ENCODE measurements at regions not wholly inside any gene's neighbourhood (a gene's known extent, or its start where the extent isn't known, plus 50 kb on each side); places are given as distances from the start of the nearest gene placed in this dataset.

- Histone ChIP-seq H3K9ac (ENCODE audit: low read length) (no peak overlapping the region), H3K27ac (ENCODE audit: low read length) (no peak overlapping the region), H3K9me3 (ENCODE audit: control insufficient read depth, low read depth, low read length) (no peaks in the 10 kb centered on the region), H3K27me3 (ENCODE audit: control insufficient read depth, insufficient read depth, low read length) (no peaks in the 10 kb centered on the region), H3K36me3 (ENCODE audit: control insufficient read depth, low read depth, low read length) (no peaks in the 10 kb centered on the region), H3K4me3 (ENCODE audit: low read length) (no peak overlapping the region), H3K4me1 (ENCODE audit: control insufficient read depth, low read depth, low read length) (peaks cover 4% of the 10 kb centered on the region)
These were observed 391.3 kb upstream of the FAM241A start for GRCh38 chr4:111754003-111754402.

GRCh38 chr4:111755571-111755970, 389.7 kb upstream of the FAM241A start:
- Histone ChIP-seq H3K9ac (ENCODE audit: low read length) (no peak overlapping the region), H3K27ac (ENCODE audit: low read length) (no peak overlapping the region), H3K27me3 (ENCODE audit: control insufficient read depth, insufficient read depth, low read length) (no peaks in the 10 kb centered on the region), H3K36me3 (ENCODE audit: control insufficient read depth, low read depth, low read length) (no peaks in the 10 kb centered on the region), H3K4me1 (ENCODE audit: control insufficient read depth, low read depth, low read length) (peaks cover 4% of the 10 kb centered on the region), H3K9me3 (ENCODE audit: control insufficient read depth, low read depth, low read length) (no peaks in the 10 kb centered on the region), H3K4me3 (ENCODE audit: low read length) (no peak overlapping the region)

- H3K36me3 ChIP-seq (ENCODE audit: control insufficient read depth, low read depth, low read length), result no peaks in the 10 kb centered on the region
- no peaks in the 10 kb centered on the region for H3K4me1 ChIP-seq (ENCODE audit: control insufficient read depth, low read depth, low read length)
- no peak overlapping the region for H3K9ac ChIP-seq (ENCODE audit: low read length)
- no peaks in the 10 kb centered on the region for H3K27me3 ChIP-seq (ENCODE audit: control insufficient read depth, insufficient read depth, low read length)
- no peak overlapping the region for H3K4me3 ChIP-seq (ENCODE audit: low read length)
- no peaks in the 10 kb centered on the region for H3K9me3 ChIP-seq (ENCODE audit: control insufficient read depth, low read depth, low read length)
- no peak overlapping the region for H3K27ac ChIP-seq (ENCODE audit: low read length)
These were observed 383.7 kb upstream of the FAM241A start for GRCh38 chr4:111761531-111761930.

GRCh38 chr4:111770514-111770913, 374.7 kb upstream of the FAM241A start:
- Histone ChIP-seq H3K9ac (ENCODE audit: low read length) (no peak overlapping the region), H3K27me3 (ENCODE audit: control insufficient read depth, insufficient read depth, low read length) (no peaks in the 10 kb centered on the region), H3K36me3 (ENCODE audit: control insufficient read depth, low read depth, low read length) (no peaks in the 10 kb centered on the region), H3K9me3 (ENCODE audit: control insufficient read depth, low read depth, low read length) (no peaks in the 10 kb centered on the region), H3K27ac (ENCODE audit: low read length) (no peak overlapping the region), H3K4me3 (ENCODE audit: low read length) (no peak overlapping the region), H3K4me1 (ENCODE audit: control insufficient read depth, low read depth, low read length) (no peaks in the 10 kb centered on the region)

- H3K27ac ChIP-seq (ENCODE audit: low read length), result no peak overlapping the region
- no peaks in the 10 kb centered on the region for H3K9me3 ChIP-seq (ENCODE audit: control insufficient read depth, low read depth, low read length)
- H3K9ac ChIP-seq (ENCODE audit: low read length), result no peak overlapping the region
- no peaks in the 10 kb centered on the region for H3K27me3 ChIP-seq (ENCODE audit: control insufficient read depth, insufficient read depth, low read length)
- H3K4me3 ChIP-seq (ENCODE audit: low read length), result no peak overlapping the region
- no peaks in the 10 kb centered on the region for H3K4me1 ChIP-seq (ENCODE audit: control insufficient read depth, low read depth, low read length)
- H3K36me3 ChIP-seq (ENCODE audit: control insufficient read depth, low read depth, low read length), result no peaks in the 10 kb centered on the region
These were observed 371.4 kb upstream of the FAM241A start for GRCh38 chr4:111773858-111774257.

- no peak overlapping the region for H3K4me3 ChIP-seq (ENCODE audit: low read length)
- no peak overlapping the region for H3K27ac ChIP-seq (ENCODE audit: low read length)
- H3K9ac ChIP-seq (ENCODE audit: low read length), result no peak overlapping the region
- H3K9me3 ChIP-seq (ENCODE audit: control insufficient read depth, low read depth, low read length), result no peaks in the 10 kb centered on the region
- no peaks in the 10 kb centered on the region for H3K36me3 ChIP-seq (ENCODE audit: control insufficient read depth, low read depth, low read length)
- no peaks in the 10 kb centered on the region for H3K4me1 ChIP-seq (ENCODE audit: control insufficient read depth, low read depth, low read length)
- no peaks in the 10 kb centered on the region for H3K27me3 ChIP-seq (ENCODE audit: control insufficient read depth, insufficient read depth, low read length)
These were observed 369.5 kb upstream of the FAM241A start for GRCh38 chr4:111775556-111776297.

- Histone ChIP-seq H3K27me3 (ENCODE audit: control insufficient read depth, insufficient read depth, low read length) (no peaks in the 10 kb centered on the region), H3K9ac (ENCODE audit: low read length) (no peak overlapping the region), H3K4me1 (ENCODE audit: control insufficient read depth, low read depth, low read length) (no peaks in the 10 kb centered on the region), H3K4me3 (ENCODE audit: low read length) (no peak overlapping the region), H3K27ac (ENCODE audit: low read length) (no peak overlapping the region), H3K36me3 (ENCODE audit: control insufficient read depth, low read depth, low read length) (no peaks in the 10 kb centered on the region), H3K9me3 (ENCODE audit: control insufficient read depth, low read depth, low read length) (no peaks in the 10 kb centered on the region)
These were observed 368.7 kb upstream of the FAM241A start for GRCh38 chr4:111776561-111776960.

GRCh38 chr4:111778543-111778942, 366.7 kb upstream of the FAM241A start:
- no peaks in the 10 kb centered on the region for H3K4me1 ChIP-seq (ENCODE audit: control insufficient read depth, low read depth, low read length)
- H3K27ac ChIP-seq (ENCODE audit: low read length), result no peak overlapping the region
- H3K4me3 ChIP-seq (ENCODE audit: low read length), result no peak overlapping the region
- no peaks in the 10 kb centered on the region for H3K9me3 ChIP-seq (ENCODE audit: control insufficient read depth, low read depth, low read length)
- no peak overlapping the region for H3K9ac ChIP-seq (ENCODE audit: low read length)
- no peaks in the 10 kb centered on the region for H3K36me3 ChIP-seq (ENCODE audit: control insufficient read depth, low read depth, low read length)
- H3K27me3 ChIP-seq (ENCODE audit: control insufficient read depth, insufficient read depth, low read length), result no peaks in the 10 kb centered on the region

- H3K36me3 ChIP-seq (ENCODE audit: control insufficient read depth, low read depth, low read length), result no peaks in the 10 kb centered on the region
- H3K27ac ChIP-seq (ENCODE audit: low read length), result no peak overlapping the region
- H3K9me3 ChIP-seq (ENCODE audit: control insufficient read depth, low read depth, low read length), result no peaks in the 10 kb centered on the region
- no peak overlapping the region for H3K9ac ChIP-seq (ENCODE audit: low read length)
- H3K27me3 ChIP-seq (ENCODE audit: control insufficient read depth, insufficient read depth, low read length), result no peaks in the 10 kb centered on the region
- H3K4me1 ChIP-seq (ENCODE audit: control insufficient read depth, low read depth, low read length), result no peaks in the 10 kb centered on the region
- no peak overlapping the region for H3K4me3 ChIP-seq (ENCODE audit: low read length)
These were observed 364.3 kb upstream of the FAM241A start for GRCh38 chr4:111780965-111781364.

GRCh38 chr4:111781611-111782010, 363.6 kb upstream of the FAM241A start:
- H3K36me3 ChIP-seq (ENCODE audit: control insufficient read depth, low read depth, low read length), result no peaks in the 10 kb centered on the region

GRCh38 chr4:111788099-111788498, 357.2 kb upstream of the FAM241A start:
- H3K9me3 ChIP-seq (ENCODE audit: control insufficient read depth, low read depth, low read length), result no peaks in the 10 kb centered on the region
- H3K4me3 ChIP-seq (ENCODE audit: low read length), result peak overlapping the region; percentile 45
- H3K36me3 ChIP-seq (ENCODE audit: control insufficient read depth, low read depth, low read length), result no peaks in the 10 kb centered on the region
- H3K9ac ChIP-seq (ENCODE audit: low read length), result no peak overlapping the region
- no peak overlapping the region for H3K27ac ChIP-seq (ENCODE audit: low read length)
- peaks cover 15% of the 10 kb centered on the region for H3K4me1 ChIP-seq (ENCODE audit: control insufficient read depth, low read depth, low read length)
- peaks cover 19% of the 10 kb centered on the region for H3K27me3 ChIP-seq (ENCODE audit: control insufficient read depth, insufficient read depth, low read length)

More at GRCh38 chr4:111781611-111782010, 363.6 kb upstream of the FAM241A start:
- no peaks in the 10 kb centered on the region for H3K9me3 ChIP-seq (ENCODE audit: control insufficient read depth, low read depth, low read length)
- H3K27me3 ChIP-seq (ENCODE audit: control insufficient read depth, insufficient read depth, low read length), result no peaks in the 10 kb centered on the region
- no peak overlapping the region for H3K9ac ChIP-seq (ENCODE audit: low read length)
- no peaks in the 10 kb centered on the region for H3K4me1 ChIP-seq (ENCODE audit: control insufficient read depth, low read depth, low read length)
- H3K4me3 ChIP-seq (ENCODE audit: low read length), result no peak overlapping the region
- no peak overlapping the region for H3K27ac ChIP-seq (ENCODE audit: low read length)

GRCh38 chr4:111789901-111790640, 355.2 kb upstream of the FAM241A start:
- Histone ChIP-seq H3K9ac (ENCODE audit: low read length) (no peak overlapping the region), H3K36me3 (ENCODE audit: control insufficient read depth, low read depth, low read length) (no peaks in the 10 kb centered on the region), H3K4me1 (ENCODE audit: control insufficient read depth, low read depth, low read length) (peaks cover 25% of the 10 kb centered on the region), H3K27me3 (ENCODE audit: control insufficient read depth, insufficient read depth, low read length) (peaks cover 19% of the 10 kb centered on the region), H3K27ac (ENCODE audit: low read length) (no peak overlapping the region), H3K9me3 (ENCODE audit: control insufficient read depth, low read depth, low read length) (no peaks in the 10 kb centered on the region), H3K4me3 (ENCODE audit: low read length) (no peak overlapping the region)
